ENCODE measurements at regions not wholly inside any gene's neighbourhood (a gene's known extent, or its start where the extent isn't known, plus 50 kb on each side); places are given as distances from the start of the nearest gene placed in this dataset.

DNA sequence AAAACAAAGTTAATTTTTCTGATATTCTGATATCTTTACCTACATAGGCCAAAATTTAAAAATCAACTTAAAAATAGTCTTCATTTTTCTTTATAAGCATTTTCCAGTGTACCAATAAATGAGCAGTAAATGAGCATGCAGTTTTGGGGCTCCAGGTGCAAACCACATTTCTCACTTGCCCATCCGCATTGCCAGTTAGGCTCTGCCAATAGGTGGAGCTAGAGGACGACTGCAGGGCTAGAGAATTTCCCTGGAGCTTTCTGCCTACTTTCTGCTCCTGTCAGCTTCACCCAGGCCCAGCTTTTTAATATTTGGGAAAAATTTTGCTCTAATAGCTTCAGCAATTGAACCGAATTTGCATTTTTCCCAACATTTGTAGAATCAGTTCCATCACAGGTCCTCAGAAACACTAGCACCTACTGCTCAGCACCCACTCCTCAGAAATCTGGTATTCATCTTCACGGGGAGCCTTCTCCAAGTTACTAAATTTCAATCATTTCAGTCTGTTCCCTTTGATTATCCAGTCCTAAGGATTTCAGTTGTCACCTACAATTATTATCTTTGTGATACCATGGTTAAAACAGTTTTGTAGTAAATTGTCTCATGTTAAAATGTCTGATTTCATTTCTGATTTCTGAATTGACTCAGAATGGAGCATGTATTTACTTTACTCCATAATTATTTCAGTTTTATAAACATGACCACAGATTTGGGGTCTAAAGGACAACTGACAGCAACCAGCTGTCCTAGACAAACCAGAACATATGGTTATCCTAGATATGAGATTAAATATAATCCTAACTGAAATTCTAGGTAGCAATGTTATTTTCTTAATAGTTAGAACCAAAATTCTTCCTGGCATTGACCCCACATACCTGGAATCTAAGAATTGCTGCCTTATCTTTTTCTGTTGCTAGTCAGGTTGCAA, 104.6 kb upstream of the FAM174A start:
- TF ChIP-seq, protein P1, sequence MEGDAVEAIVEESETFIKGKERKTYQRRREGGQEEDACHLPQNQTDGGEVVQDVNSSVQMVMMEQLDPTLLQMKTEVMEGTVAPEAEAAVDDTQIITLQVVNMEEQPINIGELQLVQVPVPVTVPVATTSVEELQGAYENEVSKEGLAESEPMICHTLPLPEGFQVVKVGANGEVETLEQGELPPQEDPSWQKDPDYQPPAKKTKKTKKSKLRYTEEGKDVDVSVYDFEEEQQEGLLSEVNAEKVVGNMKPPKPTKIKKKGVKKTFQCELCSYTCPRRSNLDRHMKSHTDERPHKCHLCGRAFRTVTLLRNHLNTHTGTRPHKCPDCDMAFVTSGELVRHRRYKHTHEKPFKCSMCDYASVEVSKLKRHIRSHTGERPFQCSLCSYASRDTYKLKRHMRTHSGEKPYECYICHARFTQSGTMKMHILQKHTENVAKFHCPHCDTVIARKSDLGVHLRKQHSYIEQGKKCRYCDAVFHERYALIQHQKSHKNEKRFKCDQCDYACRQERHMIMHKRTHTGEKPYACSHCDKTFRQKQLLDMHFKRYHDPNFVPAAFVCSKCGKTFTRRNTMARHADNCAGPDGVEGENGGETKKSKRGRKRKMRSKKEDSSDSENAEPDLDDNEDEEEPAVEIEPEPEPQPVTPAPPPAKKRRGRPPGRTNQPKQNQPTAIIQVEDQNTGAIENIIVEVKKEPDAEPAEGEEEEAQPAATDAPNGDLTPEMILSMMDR (conservative IDR thresholded peaks at IDR 0.05; ENCODE audit: low read length) = peak; percentile 93
- no peak for TF ChIP-seq EZH2phosphoT487 (IDR thresholded peaks at IDR 0.05; ENCODE audit: borderline replicate concordance, low read depth, low read length)
